ENCODE measurements at regions not wholly inside any gene's neighbourhood (a gene's known extent, or its start where the extent isn't known, plus 50 kb on each side); places are given as distances from the start of the nearest gene placed in this dataset.
"Not testable (repeated sequence)": the region's sequence is repeated elsewhere in the genome, so short reads cannot be mapped to it uniquely, and the experiment has no call there.

DNA sequence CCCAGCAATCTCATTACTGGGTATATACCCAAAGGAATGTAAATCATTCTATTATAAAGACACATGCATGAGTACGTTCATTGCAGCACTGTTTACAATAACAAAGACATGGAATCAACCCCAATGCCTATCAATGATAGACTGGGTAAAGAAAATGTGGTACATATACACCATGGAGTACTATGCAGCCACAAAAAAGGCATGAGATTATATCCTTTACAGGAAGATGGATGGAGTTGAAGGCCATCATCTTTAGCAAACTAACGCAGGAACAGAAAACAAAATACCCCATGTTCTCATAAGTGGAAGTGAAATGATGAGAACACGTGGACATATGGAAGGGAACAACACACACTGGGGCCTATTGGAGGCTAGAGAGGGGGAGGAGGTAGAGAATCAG is 115.7 kb downstream of the NUS1 start:
- no peak for DNase-seq
- TF ChIP-seq POLR2A (IDR thresholded peaks at IDR 0.05) = no peak
- TF ChIP-seq, protein P1, sequence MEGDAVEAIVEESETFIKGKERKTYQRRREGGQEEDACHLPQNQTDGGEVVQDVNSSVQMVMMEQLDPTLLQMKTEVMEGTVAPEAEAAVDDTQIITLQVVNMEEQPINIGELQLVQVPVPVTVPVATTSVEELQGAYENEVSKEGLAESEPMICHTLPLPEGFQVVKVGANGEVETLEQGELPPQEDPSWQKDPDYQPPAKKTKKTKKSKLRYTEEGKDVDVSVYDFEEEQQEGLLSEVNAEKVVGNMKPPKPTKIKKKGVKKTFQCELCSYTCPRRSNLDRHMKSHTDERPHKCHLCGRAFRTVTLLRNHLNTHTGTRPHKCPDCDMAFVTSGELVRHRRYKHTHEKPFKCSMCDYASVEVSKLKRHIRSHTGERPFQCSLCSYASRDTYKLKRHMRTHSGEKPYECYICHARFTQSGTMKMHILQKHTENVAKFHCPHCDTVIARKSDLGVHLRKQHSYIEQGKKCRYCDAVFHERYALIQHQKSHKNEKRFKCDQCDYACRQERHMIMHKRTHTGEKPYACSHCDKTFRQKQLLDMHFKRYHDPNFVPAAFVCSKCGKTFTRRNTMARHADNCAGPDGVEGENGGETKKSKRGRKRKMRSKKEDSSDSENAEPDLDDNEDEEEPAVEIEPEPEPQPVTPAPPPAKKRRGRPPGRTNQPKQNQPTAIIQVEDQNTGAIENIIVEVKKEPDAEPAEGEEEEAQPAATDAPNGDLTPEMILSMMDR (IDR thresholded peaks at IDR 0.05) = no peak
- H3K4me1 ChIP-seq = no peaks in the 10 kb centered on the region
- no peaks in the 10 kb centered on the region for H3K9me3 ChIP-seq
- no peak overlapping the region for H3K4me3 ChIP-seq
- no peak overlapping the region for H3K27ac ChIP-seq
- no peaks in the 10 kb centered on the region for H3K36me3 ChIP-seq
- intact Hi-C loops (cut with DNase I; ENCODE audit: low total_unique reads) = no loop called here
- H3K27me3 ChIP-seq = no peaks in the 10 kb centered on the region

DNA sequence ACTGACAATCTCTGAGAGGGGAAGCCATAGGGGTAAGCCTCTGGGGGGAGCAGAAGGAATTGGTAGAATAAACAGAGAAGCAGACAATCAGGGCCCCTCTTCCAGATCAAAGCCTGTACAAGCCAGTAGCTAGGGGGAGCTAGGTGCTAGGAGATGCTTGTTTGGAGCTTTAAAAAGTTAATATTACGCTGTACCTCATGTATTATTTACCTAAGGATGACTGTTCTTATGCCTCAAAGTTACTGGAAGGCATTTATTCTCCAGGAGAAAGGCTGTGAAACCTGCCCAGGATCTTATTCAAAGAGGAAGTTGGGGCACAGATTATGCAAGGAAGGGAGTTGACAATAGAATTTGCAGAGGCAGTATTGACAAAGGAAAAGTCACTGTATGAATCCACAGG is 111.8 kb upstream of the SLC35F1 start:
- no peak for TF ChIP-seq POLR2A (IDR thresholded peaks at IDR 0.05)
- TF ChIP-seq, protein P1 (IDR thresholded peaks at IDR 0.05) = no peak

GRCh38 chr6:117798819-117799218 is 108.2 kb upstream of the SLC35F1 start:
- H3K4me1 ChIP-seq; H3K9me3 ChIP-seq; DNase-seq; H3K27me3 ChIP-seq; intact Hi-C loops (cut with DNase I; ENCODE audit: low total_unique reads); H3K36me3 ChIP-seq; H3K27ac ChIP-seq; H3K4me3 ChIP-seq: not testable (repeated sequence)

More for the DNA sequence above, 111.8 kb upstream of the SLC35F1 start:
- no peak overlapping the region for H3K4me3 ChIP-seq
- no peaks in the 10 kb centered on the region for H3K27me3 ChIP-seq
- no peaks in the 10 kb centered on the region for H3K9me3 ChIP-seq
- DNase-seq = no peak
- H3K36me3 ChIP-seq = no peaks in the 10 kb centered on the region
- H3K4me1 ChIP-seq = no peaks in the 10 kb centered on the region
- no peak overlapping the region for H3K27ac ChIP-seq
- intact Hi-C loops (cut with DNase I; ENCODE audit: low total_unique reads) = no loop called here

- TF ChIP-seq, protein P1 (IDR thresholded peaks at IDR 0.05) = no peak
- TF ChIP-seq POLR2A (IDR thresholded peaks at IDR 0.05) = no peak
- no peak overlapping the region for H3K4me3 ChIP-seq
- H3K36me3 ChIP-seq = no peaks in the 10 kb centered on the region
- H3K4me1 ChIP-seq = no peaks in the 10 kb centered on the region
- intact Hi-C loops (cut with DNase I; ENCODE audit: low total_unique reads) = no loop called here
- H3K9me3 ChIP-seq = no peaks in the 10 kb centered on the region
- no peaks in the 10 kb centered on the region for H3K27me3 ChIP-seq
- DNase-seq = no peak
- H3K27ac ChIP-seq = no peak overlapping the region
Measured at GRCh38 chr6:117810269-117810668, 96.8 kb upstream of the SLC35F1 start.

GRCh38 chr6:117817499-117817898 is 89.6 kb upstream of the SLC35F1 start:
- H3K4me3 ChIP-seq = no peak overlapping the region
- intact Hi-C loops (cut with DNase I; ENCODE audit: low total_unique reads) = no loop called here
- no peak for TF ChIP-seq POLR2A (IDR thresholded peaks at IDR 0.05)
- TF ChIP-seq, protein P1 (IDR thresholded peaks at IDR 0.05) = no peak
- no peaks in the 10 kb centered on the region for H3K9me3 ChIP-seq
- no peaks in the 10 kb centered on the region for H3K36me3 ChIP-seq
- no peak for DNase-seq
- no peak overlapping the region for H3K27ac ChIP-seq
- H3K27me3 ChIP-seq = no peaks in the 10 kb centered on the region
- H3K4me1 ChIP-seq = no peaks in the 10 kb centered on the region

DNA sequence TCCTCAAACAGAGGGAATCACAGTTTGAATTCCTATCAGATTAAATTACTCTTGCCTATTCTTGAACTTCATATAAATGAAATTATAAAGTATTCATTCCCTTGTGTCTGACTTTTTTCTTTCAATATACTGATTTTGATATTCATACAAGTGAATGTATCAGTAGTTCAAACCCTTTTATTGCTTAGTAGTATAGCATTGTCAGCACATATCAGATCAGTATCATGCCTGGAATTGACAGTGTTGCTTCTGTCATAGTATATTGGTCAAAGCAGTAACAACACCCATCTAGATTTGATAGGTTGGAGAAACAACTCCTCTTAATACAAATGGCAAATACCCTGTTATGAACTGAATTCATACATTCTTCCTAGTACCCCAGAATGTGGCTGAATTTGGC is 89.1 kb upstream of the SLC35F1 start:
- intact Hi-C loops (cut with DNase I; ENCODE audit: low total_unique reads) = no loop called here

More for the DNA sequence above, 89.1 kb upstream of the SLC35F1 start:
- Histone ChIP-seq H3K36me3 (no peaks in the 10 kb centered on the region), H3K4me3 (no peak overlapping the region), H3K27ac (no peak overlapping the region), H3K9me3 (no peaks in the 10 kb centered on the region), H3K4me1 (no peaks in the 10 kb centered on the region), H3K27me3 (no peaks in the 10 kb centered on the region)
- no peak for DNase-seq
- TF ChIP-seq, protein P1 (IDR thresholded peaks at IDR 0.05) = no peak
- no peak for TF ChIP-seq POLR2A (IDR thresholded peaks at IDR 0.05)

Data from uterus (tissue), 3 donors.